ENCODE measurements at regions not wholly inside any gene's neighbourhood (a gene's known extent, or its start where the extent isn't known, plus 50 kb on each side); places are given as distances from the start of the nearest gene placed in this dataset.

GRCh38 chr12:62028536-62028935 lies 231.7 kb upstream of the USP15 start:
- ChIA-PET CTCF (ENCODE audit: low intra/inter-chr PET ratio) (no interaction called here), POLR2A (interaction anchor here (0.6 kb wide), 1 partner anchor 50 kb away, joined by 5 read pairs; no protein-coding TSS in a partner anchor)
- Histone ChIP-seq H3K9ac (ENCODE audit: insufficient read depth in 1 of 2, low read depth in 2 of 2, low read length in 2 of 2) (no peak overlapping the region), H3K9me1 (ENCODE audit: control insufficient read depth, insufficient read depth, low read length) (no peaks in the 10 kb centered on the region), H3K4me2 (ENCODE audit: insufficient read depth, low read length) (no peak overlapping the region), H3K79me2 (ENCODE audit: control insufficient read depth, insufficient read depth, low read length) (no peaks in the 10 kb centered on the region), H3K27ac (ENCODE audit: extremely low read depth, low read depth, low read length) (no peak overlapping the region), H3K27me3 (ENCODE audit: control insufficient read depth in 2 of 2, insufficient read depth in 2 of 2, low read length in 2 of 2) (no peaks in the 10 kb centered on the region), H4K20me1 (replicated peaks; ENCODE audit: control insufficient read depth, insufficient read depth, low read length) (no peaks in the 10 kb centered on the region; the same call in 1 of the 2 replicates), H3K4me1 (replicated peaks in 1 of 2; ENCODE audit: control insufficient read depth in 2 of 2, insufficient read depth in 2 of 2, low read length in 2 of 2) (no peaks in the 10 kb centered on the region), H3K9me3 (replicated peaks; ENCODE audit: control insufficient read depth, insufficient read depth, low read depth, low read length) (no peaks in the 10 kb centered on the region), H3K4me3 (no peak overlapping the region), H2AFZ (ENCODE audit: low read depth, low read length) (no peak overlapping the region), H3K36me3 (ENCODE audit: control insufficient read depth, insufficient read depth, low read length) (no peaks in the 10 kb centered on the region)
- no TSS peak for BruUV-seq (replicated peaks)
- ATAC-seq (no peak), FAIRE-seq (no peak), DNase-seq (ENCODE audit: extremely low read depth in 1 of 4, low spot score in 3 of 4) (no peak)
- TF ChIP-seq EHMT2 (IDR thresholded peaks at IDR 0.05), result no peak
- no peak for TF ChIP-seq SPI1 (IDR thresholded peaks at IDR 0.05; ENCODE audit: borderline replicate concordance, low read depth, low read length)
- no peak for TF ChIP-seq IFI16 (CRISPR knock-in tag; IDR thresholded peaks at IDR 0.05)
- no peak for TF ChIP-seq ZNF518B (CRISPR knock-in tag; IDR thresholded peaks at IDR 0.05)
- intact Hi-C loops (cut with micrococcal nuclease), result no loop called here
- WGBS (ENCODE audit: insufficient coverage, low coverage, missing lambda C conversion rate), result 0% methylated on average over 1 of the region's 1 CpG
- in situ Hi-C loops (cut with MboI), result no loop called here

Data from K562 (cell line).